Fibroblast of skin of back (primary cell): ENCODE measurements at regions not wholly inside any gene's neighbourhood (a gene's known extent, or its start where the extent isn't known, plus 50 kb on each side); places are given as distances from the start of the nearest gene placed in this dataset.
"Not testable (repeated sequence)": the region's sequence is repeated elsewhere in the genome, so short reads cannot be mapped to it uniquely, and the experiment has no call there.

Experiments used
- DNase-seq: peaks from one replicate; pipeline ENCODE4 v3.0.0-alpha.2; 2013

- no peak for DNase-seq
Observed at GRCh38 chr9:31556667-31557463, 827.6 kb upstream of the ACO1 start.

DNA sequence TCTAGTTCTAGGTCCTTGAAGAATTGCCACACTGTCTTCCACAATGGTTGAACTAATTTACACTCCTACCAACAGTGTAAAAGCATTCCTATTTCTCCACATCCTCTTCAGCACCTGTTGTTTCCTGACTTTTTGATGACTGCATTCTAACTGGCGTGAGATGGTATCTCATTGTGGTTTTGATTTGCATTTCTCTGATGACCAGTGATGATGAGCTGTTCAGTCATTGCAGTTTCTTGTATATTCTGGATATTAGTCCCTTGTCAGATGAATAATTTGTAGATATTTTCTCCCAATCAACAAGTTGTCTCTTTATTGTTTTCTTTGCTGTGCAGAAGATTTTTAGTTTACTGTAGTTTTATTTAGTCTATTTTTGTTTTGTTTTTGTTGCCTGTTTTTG is 812.3 kb upstream of the ACO1 start:
- DNase-seq, result peak; percentile 58

DNA sequence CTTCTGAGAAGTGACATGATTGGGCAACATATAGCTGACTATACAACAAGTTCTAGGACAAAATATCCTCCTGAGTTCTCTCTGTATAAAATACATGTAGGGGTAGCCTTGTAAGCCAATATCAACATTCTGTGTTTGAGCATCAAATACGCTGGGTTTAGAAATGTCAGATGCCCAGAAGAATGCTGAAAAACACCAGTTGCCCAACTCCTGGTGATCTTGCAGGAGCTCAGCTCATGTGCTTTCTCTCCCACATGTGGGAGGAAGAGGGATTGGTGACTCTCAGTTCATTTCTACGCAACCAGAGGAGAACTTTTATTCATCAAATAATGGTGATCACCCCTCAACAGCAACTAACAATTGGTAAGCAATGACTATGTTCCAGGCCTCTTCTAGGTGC is 810.9 kb upstream of the ACO1 start:
- DNase-seq, result peak; percentile 18

GRCh38 chr9:31574006-31574765 is 810.3 kb upstream of the ACO1 start:
- DNase-seq, result peak; percentile 95

DNA sequence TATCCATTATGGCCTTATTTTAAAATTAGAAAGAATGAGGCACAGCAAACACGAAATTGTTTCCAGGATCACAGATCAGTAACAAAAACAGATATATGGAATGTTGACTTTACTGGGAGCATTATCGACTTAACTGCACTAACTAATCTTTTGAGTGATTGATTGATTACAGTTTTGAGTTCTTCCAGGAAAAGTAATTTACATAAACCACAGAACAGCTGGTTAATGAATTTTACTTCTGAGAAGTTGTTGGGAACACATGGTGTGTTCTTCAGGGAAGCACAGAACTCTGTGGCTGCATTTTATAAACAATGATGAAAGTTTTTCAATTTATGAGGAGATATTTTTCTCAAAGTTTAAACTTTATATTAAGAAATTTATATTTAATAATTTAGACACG is 802.4 kb upstream of the ACO1 start:
- no peak for DNase-seq

DNA sequence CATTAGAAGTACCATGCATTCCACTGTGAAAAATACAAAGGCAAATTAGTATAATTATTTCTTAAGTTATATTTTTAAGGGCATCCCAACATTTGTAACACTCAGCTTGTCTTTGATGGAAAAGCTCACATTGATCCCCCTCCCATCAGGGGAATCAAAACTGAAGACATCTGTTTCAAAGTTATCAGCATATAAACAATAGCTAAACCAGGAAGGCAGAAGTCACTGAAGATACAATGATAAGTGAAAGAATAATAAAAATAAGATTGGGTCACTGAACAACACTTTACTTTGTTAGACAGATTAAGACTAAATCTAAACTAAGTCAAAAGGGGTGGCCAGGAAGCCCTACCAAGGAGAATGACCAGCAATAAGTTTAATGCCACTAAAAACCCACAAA is 801.9 kb upstream of the ACO1 start:
- no peak for DNase-seq

DNA sequence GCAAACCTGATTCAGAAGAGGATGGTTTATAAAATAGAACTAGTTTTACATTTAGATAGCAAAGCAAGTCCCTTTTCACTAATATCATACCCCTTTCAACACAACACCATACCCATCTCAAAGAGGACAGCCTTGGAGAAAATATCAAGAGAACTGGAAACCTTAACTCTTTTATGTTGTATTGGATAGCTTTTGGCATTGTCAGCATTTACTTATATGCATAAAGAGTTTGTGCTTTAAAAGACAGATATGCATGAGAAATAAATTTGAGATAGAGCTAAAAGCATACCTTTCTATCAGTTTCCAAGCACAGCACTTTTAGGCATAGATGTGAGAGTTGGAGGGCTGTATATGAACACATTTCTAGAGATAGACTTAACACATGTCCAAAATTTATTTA is 799.3 kb upstream of the ACO1 start:
- no peak for DNase-seq

DNA sequence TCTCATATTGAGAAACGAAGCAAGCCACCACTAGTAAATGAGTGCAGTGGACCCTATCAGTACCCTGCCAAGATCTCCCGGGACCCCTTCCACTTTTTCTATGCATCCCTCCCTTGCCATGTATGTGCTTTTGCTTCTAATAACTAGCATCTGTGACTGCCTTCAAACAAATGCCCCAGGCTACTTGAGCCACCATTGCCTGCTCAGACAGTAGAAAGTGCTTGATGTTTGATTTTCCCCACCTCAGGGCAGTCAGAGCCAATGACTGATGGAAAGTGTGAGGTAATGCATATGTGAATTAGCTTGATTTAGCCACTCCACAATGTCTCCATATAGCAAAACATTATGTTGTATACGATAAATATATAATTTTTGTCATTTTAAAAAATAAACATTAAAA is 797.3 kb upstream of the ACO1 start:
- DNase-seq, result no peak

DNA sequence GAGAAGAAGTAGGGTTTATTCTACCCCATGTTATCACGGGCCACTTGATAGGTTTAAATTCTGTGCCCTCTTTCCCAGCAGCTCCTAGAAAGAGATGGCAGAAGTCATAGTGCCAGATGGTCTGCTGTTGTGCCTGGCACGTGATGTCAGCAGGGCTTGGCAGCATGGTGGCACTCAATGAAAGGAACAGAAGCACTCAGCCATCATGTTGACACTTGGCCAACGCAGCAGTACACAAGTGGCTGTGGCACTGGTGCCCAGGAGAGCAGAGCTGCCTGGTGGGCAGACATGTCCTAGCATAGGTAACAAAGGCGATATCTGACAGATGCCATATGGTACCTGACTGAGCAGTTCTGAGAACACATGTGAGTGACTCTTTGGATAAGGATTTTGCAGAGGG is 796.4 kb upstream of the ACO1 start:
- no peak for DNase-seq

GRCh38 chr9:31588756-31589155 is 795.7 kb upstream of the ACO1 start:
- DNase-seq, result no peak

DNA sequence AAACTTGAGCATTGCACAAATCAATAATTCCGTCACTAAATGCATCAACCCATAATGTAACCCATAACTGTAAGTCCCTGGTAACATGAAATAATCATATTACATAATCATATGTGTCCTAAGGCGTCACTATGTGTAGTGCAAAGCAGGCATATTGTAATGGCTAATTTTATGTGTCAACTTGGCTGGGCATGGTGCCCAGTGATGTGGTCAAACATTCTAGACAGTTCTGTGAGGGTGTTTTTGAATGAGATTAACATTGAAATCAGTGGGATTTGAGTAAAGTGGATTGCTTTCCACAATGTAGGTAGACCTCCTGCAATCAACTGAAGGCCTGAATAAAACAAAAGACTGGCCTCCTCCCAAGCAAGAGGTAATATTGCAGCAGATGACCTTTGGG is 794.4 kb upstream of the ACO1 start:
- DNase-seq, result peak; percentile 48

DNA sequence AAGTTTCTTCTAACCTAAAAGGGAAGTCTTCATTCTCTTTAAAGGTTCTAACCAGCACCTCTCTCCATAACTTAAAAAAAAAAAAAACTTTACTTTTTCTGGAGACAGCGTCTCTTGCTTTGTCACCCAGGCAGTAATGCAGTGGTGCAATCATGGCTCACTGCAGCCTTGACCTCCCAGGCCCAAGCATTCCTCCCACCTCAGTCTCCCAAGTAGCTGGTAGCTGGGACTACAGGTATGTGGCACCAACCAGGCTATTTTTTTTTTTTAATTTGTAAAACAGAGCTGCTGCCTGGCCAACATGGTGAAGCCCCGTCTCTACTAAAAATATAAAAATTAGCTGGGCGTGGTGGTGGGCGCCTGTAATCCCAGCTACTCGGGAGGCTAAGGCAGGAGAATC is 787.4 kb upstream of the ACO1 start:
- not testable (repeated sequence) for DNase-seq

DNA sequence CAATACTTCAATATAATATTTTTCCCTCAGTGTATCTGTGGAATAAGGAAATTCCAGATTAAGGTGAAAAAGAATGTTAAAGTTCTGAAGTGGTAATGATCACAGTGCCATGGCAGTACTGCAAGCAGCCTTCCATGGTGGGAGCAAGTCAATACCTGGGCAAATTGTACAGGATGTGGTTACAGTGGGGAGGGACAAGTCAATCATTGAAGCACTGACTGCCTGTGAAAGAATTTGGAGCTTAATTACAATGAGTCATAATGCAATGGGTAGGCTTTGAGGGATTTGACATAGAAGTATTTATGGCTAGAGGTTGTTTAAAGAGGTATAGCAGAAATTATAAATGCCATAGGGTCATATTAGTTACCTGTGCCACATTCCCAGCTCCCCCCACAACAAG is 786.5 kb upstream of the ACO1 start:
- peak; percentile 79 for DNase-seq

- DNase-seq, result no peak
Observed at GRCh38 chr9:31601666-31602065, 782.8 kb upstream of the ACO1 start.

- DNase-seq, result no peak
Observed at GRCh38 chr9:31604531-31604930, 779.9 kb upstream of the ACO1 start.

DNA sequence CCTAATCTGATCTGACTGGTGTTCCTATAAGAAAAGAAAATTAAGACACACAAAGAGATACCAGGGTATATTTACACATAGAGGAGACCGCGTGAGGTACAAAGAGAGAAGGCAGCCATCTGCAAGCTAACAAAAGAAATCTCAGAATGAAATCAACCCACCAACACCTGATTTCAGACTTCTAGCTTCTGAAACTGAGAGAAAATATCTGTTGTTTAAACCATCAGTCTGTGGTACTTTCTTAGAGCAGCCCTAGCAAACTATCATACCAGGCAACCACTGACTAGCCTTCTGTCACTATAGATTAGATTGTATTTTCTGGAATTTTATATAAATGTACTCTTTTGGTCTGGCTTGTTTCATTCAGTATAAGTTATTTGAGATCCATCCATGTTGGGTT is 779.3 kb upstream of the ACO1 start:
- no peak for DNase-seq

DNA sequence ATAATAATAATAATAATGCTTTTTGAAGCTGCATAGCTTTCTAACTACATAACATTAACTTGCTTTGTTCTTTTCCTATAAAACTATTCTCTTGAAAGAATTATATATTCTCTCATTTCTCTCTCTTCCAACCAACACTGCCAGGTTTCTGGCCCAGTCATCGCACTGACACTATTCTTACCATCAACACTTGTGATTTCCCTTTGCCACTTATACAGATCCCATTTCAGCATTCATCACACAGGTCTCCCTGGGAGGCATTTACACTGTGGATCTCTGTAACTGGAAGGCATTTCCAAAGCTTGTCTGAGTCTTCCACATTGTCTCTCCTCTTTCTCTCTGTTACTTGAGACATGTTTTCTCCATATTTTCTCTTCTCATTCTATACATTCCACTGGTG is 777.8 kb upstream of the ACO1 start:
- peak; percentile 43 for DNase-seq

GRCh38 chr9:31608416-31608815 is 776.0 kb upstream of the ACO1 start:
- DNase-seq, result peak; percentile 84

DNA sequence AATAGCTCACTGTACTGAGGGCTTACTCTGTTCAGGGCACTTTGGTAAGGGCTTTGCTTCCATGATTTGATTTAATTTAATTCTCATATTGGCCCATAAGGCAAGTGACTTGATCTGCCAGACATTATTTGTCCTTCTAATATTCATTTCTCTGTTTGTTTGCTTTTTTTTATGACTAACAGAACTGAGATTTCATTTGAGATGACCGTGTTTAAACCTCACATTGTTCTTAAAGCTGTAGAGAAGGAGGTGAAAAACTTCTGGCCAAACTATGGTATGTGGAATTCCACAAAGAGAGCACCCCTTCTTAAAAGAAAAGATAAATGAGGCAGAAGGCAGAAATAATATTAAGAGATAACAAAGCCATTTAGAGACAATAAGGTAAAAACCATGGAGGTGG is 775.6 kb upstream of the ACO1 start:
- peak; percentile 39 for DNase-seq

DNA sequence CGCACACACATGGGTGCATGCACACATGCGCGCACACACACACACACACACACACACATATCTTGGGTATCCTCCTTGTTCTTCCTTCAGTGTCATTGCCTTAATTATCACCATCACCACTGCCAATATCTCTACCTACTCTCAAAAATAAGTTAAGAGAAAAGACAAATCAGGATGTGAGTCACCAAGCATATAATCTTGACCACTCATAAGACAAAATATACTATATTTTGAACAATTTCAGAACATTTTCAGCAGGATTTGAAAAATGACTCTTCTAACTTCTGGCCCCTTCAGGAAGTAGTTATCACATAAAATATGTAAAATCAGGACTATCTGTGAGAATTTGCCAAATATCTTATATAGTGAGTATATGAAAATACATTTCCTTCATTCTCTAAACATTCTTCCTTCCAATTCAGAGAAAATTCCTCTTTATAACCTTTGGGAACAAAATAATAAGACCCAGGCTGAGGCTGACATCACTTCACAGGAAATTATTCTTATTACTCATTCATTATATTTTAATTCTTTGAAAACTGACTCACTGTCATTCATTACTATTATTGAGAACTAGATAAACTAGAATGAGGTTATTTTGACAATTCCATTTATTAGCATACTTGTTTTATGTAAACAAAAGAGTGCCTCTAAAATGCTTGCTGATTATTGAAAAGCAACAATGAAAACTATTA is 772.0 kb upstream of the ACO1 start:
- DNase-seq, result peak; percentile 84

DNA sequence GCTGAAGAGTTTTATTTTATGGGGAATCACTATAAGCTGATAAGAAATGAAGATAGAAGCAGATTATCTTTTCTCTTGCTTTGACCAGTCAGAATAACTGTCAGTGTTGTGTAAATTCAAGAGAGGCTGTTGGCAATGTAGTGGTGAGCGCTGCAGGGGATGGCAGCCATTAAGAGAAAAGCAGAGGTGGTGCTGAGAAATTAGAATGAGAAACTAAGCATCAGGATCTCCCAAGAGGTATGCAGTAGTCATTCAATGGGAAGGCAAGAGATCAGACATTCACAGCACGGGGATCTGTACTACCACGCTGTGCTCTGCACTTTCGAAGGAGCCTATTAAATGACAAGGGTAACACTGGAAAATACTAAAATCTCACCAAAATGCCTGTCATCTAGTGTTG is 768.5 kb upstream of the ACO1 start:
- DNase-seq, result no peak

- peak; percentile 60 for DNase-seq
Observed at GRCh38 chr9:31623511-31623910, 760.9 kb upstream of the ACO1 start.

DNA sequence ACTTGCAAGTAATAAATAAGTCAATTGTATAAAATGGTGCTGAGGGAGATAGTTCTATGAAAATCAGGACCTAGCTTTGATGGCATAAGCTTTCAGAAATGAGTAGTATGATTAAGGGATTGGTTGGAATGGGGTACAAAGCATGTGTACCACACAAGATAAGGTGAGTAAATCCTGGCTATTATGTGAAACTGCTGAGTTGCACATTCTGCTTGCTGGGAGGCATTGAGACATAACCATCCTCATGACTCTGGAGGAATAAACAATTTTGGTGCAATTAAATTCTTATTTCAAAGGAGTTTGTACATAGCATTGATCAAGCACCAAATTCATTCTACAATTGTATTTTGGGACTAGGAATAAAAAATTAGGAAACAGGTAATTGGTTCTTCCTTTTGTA is 755.2 kb upstream of the ACO1 start:
- no peak for DNase-seq

DNA sequence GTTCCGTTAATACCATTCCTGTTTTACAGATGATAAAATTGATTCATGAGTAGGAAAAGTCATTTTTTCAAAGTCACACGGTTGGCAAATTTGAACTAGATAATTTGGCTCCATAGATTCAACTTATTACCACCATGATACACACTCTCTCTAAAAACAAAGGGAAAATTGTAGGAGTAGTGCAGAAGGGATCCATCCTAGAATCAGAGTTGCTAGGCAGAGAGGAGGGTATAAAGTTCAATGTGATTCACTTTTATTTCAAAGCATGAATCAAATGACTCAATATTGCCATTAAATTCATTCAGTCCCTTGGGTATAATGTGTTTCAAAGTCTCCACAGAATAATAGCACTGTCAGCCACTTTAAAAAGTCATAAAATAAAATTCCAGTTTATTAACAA is 747.2 kb upstream of the ACO1 start:
- DNase-seq, result no peak
